ENCODE measurements at regions not wholly inside any gene's neighbourhood (a gene's known extent, or its start where the extent isn't known, plus 50 kb on each side); places are given as distances from the start of the nearest gene placed in this dataset.
A peak's percentile ranks its signal among the peaks of the same experiment; 100 is the strongest.

- H3K4me3 ChIP-seq, result no peak overlapping the region
- intact Hi-C loops (cut with DNase I), result no loop called here
- H3K27ac ChIP-seq, result no peak overlapping the region
- no peaks in the 10 kb centered on the region for H3K9me3 ChIP-seq
- 89 to 95% methylated on average over 4 of the region's 4 CpGs for WGBS, 2 donors
- peaks cover 0 to 4% (median 0%) of the 10 kb centered on the region in 3 donors for H3K27me3 ChIP-seq
- DNase-seq, result no peak
- no peaks in the 10 kb centered on the region for H3K36me3 ChIP-seq
- TF ChIP-seq POLR2AphosphoS5 (IDR thresholded peaks at IDR 0.05) (no peak), EP300 (IDR thresholded peaks at IDR 0.05) (no peak), POLR2A (IDR thresholded peaks at IDR 0.05) (no peak), CTCF (IDR thresholded peaks at IDR 0.05) (no peak)
- no peaks in the 10 kb centered on the region for H3K4me1 ChIP-seq
These were observed 53.4 kb upstream of the SLC35B4 start for GRCh38 chr7:134370135-134370534.

GRCh38 chr7:134368851-134369544 lies 52.3 kb upstream of the SLC35B4 start:
- Histone ChIP-seq H3K4me3 (no peak overlapping the region), H3K27me3 (peaks cover 0 to 4% (median 0%) of the 10 kb centered on the region in 3 donors), H3K27ac (no peak overlapping the region), H3K4me1 (no peaks in the 10 kb centered on the region), H3K9me3 (no peaks in the 10 kb centered on the region), H3K36me3 (no peaks in the 10 kb centered on the region)
- TF ChIP-seq EP300 (IDR thresholded peaks at IDR 0.05) (no peak), POLR2AphosphoS5 (IDR thresholded peaks at IDR 0.05) (peak in 1 of 4 donors; percentile 31)
- DNase-seq, result no peak
- WGBS, 2 donors, result 5 to 37% methylated on average over 2 of the region's 2 CpGs
- intact Hi-C loops (cut with DNase I), result no loop called here

- TF ChIP-seq POLR2A (IDR thresholded peaks at IDR 0.05) (no peak), POLR2AphosphoS5 (IDR thresholded peaks at IDR 0.05) (no peak), CTCF (IDR thresholded peaks at IDR 0.05) (no peak), EP300 (IDR thresholded peaks at IDR 0.05) (no peak)
- no peaks in the 10 kb centered on the region for H3K9me3 ChIP-seq
- WGBS, 2 donors, result 93 to 94% methylated on average over 5 of the region's 5 CpGs
- peaks cover 0 to 4% (median 0%) of the 10 kb centered on the region in 3 donors for H3K27me3 ChIP-seq
- no peaks in the 10 kb centered on the region for H3K36me3 ChIP-seq
- H3K27ac ChIP-seq, result no peak overlapping the region
- no peaks in the 10 kb centered on the region for H3K4me1 ChIP-seq
- intact Hi-C loops (cut with DNase I), result no loop called here
- no peak overlapping the region for H3K4me3 ChIP-seq
- no peak for DNase-seq
These were observed 51.4 kb upstream of the SLC35B4 start for GRCh38 chr7:134367956-134368749.

Data from sigmoid colon (tissue), 6 donors.